Ovary (tissue), 3 donors: ENCODE measurements at regions not wholly inside any gene's neighbourhood (a gene's known extent, or its start where the extent isn't known, plus 50 kb on each side); places are given as distances from the start of the nearest gene placed in this dataset.

ENCODE experiments used
- CTCF ChIP-seq, 3 donors: fragments of 450-650 bp in 2 of 3; fragments of 200-600 bp in 1 of 3; IDR thresholded peaks; one replicate each; pipeline versions ENCODE4 v1.5.1 to v1.8.0; 2016 to 2022; ENCODE audit warnings: antibody characterized with exemption in 3 of 3, mild to moderate bottlenecking in 1 of 3
- EP300 ChIP-seq: sonication (generic); formaldehyde crosslinking; IDR thresholded peaks from one replicate; pipeline ENCODE4 v1.6.1; 2017; ENCODE audit warnings: antibody characterized with exemption
- POLR2A ChIP-seq: fragments of 450-650 bp; IDR thresholded peaks from one replicate; pipeline ENCODE4 v1.6.1; 2017; ENCODE audit warnings: antibody characterized with exemption, mild to moderate bottlenecking, moderate library complexity
- donor health status: DM: no; HTN: no; CAD: no.

DNA sequence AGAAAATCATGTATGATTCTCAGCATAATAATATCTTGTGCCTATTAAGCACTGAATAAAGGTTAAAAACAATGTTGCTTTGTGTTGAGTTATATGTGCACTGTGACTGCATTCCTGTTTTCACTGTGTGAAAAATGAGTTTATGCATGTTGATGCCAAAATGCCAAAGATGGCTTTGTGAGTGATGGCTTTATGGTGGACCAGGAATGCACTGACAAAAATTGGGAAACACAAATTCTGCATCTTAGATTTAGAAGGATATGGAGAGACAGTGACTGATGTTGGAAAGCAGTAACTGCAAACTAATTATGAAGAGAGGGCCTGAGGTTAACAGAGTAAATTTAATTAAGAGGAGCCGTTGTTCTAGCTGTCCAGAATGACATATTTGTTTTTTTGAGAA, 440.4 kb downstream of the KIF20B start:
- no peak for TF ChIP-seq CTCF (IDR thresholded peaks at IDR 0.05)
- TF ChIP-seq POLR2A, result no peak
- no peak for TF ChIP-seq EP300
